H9 (cell line): ENCODE measurements at regions not wholly inside any gene's neighbourhood (a gene's known extent, or its start where the extent isn't known, plus 50 kb on each side); places are given as distances from the start of the nearest gene placed in this dataset.

ENCODE experiments used
- DNase-seq: peaks from one replicate; pipeline ENCODE4 v3.0.0-alpha.2; 2017
- H2AFZ ChIP-seq: one replicate; pipeline ENCODE4 v1.6.1; 2013; ENCODE audit warnings: mild to moderate bottlenecking, low read length, control low read depth, moderate library complexity
- H2AK5ac ChIP-seq: 2 replicates; pipeline ENCODE4 v1.6.1; 2013; ENCODE audit warnings: low read length, control low read depth, mixed read lengths; ENCODE audit not compliant: insufficient read length
- H2BK120ac ChIP-seq: one replicate; pipeline ENCODE4 v1.6.1; 2013; ENCODE audit warnings: low read depth, mild to moderate bottlenecking, low read length, control low read depth, inconsistent platforms; ENCODE audit not compliant: poor library complexity, severe bottlenecking
- H2BK12ac ChIP-seq: 2 replicates; pipeline ENCODE4 v1.6.1; 2013; ENCODE audit warnings: low read length, control low read depth, mixed read lengths, low read depth; ENCODE audit not compliant: insufficient read length
- H2BK15ac ChIP-seq: 2 replicates; pipeline ENCODE4 v1.6.1; 2013; ENCODE audit warnings: low read depth, low read length, control low read depth
- H2BK20ac ChIP-seq: one replicate; pipeline ENCODE4 v1.6.1; 2013; ENCODE audit warnings: low read depth, mild to moderate bottlenecking, low read length, control low read depth, inconsistent platforms; ENCODE audit not compliant: poor library complexity, severe bottlenecking
- H2BK5ac ChIP-seq: 2 replicates; pipeline ENCODE4 v1.6.1; 2013; ENCODE audit warnings: low read length, control low read depth, mixed read lengths; ENCODE audit not compliant: insufficient read length
- H3K14ac ChIP-seq: 2 replicates; pipeline ENCODE4 v1.6.1; 2013; ENCODE audit warnings: low read length, control low read depth; ENCODE audit not compliant: insufficient read depth
- H3K18ac ChIP-seq: 2 replicates; pipeline ENCODE4 v1.6.1; 2013; ENCODE audit warnings: low read depth, mild to moderate bottlenecking, mixed read lengths, low read length, control low read depth; ENCODE audit not compliant: insufficient read length
- H3K23ac ChIP-seq: 2 replicates; pipeline ENCODE4 v1.6.1; 2013; ENCODE audit warnings: low read length, control low read depth, mixed read lengths, low read depth; ENCODE audit not compliant: insufficient read length
- H3K23me2 ChIP-seq: 2 replicates; pipeline ENCODE4 v1.6.1; 2013; ENCODE audit warnings: low read depth, mild to moderate bottlenecking, mixed read lengths, low read length, control low read depth; ENCODE audit not compliant: insufficient read length, poor library complexity, severe bottlenecking
- H3K27ac ChIP-seq: 2 replicates; pipeline ENCODE4 v1.5.1; 2013; ENCODE audit warnings: low read length, control low read depth, mixed read lengths, low read depth; ENCODE audit not compliant: insufficient read length
- H3K27me3 ChIP-seq: 2 replicates; pipeline ENCODE4 v1.6.1; 2013; ENCODE audit warnings: low read length, control low read depth, inconsistent platforms; ENCODE audit not compliant: insufficient read depth
- H3K4ac ChIP-seq: 2 replicates; pipeline ENCODE4 v1.6.1; 2013; ENCODE audit warnings: low read depth, mild to moderate bottlenecking, control low read depth, inconsistent platforms, low read length, moderate library complexity
- H3K4me1 ChIP-seq: 2 replicates; pipeline ENCODE4 v1.6.1; 2013; ENCODE audit warnings: low read length, control low read depth, inconsistent platforms; ENCODE audit not compliant: insufficient read depth
- H3K4me2 ChIP-seq: 2 replicates; pipeline ENCODE4 v1.6.1; 2013; ENCODE audit warnings: low read length, control low read depth, mixed read lengths; ENCODE audit not compliant: insufficient read length, insufficient read depth
- H3K56ac ChIP-seq: 2 replicates; pipeline ENCODE4 v1.6.1; 2013; ENCODE audit warnings: low read depth, mild to moderate bottlenecking, mixed read lengths, low read length, control low read depth; ENCODE audit not compliant: insufficient read length
- H3K79me1 ChIP-seq: 2 replicates; pipeline ENCODE4 v1.6.1; 2013; ENCODE audit warnings: low read depth, mild to moderate bottlenecking, moderate library complexity, low read length, control low read depth, inconsistent platforms; ENCODE audit not compliant: insufficient read depth, poor library complexity, severe bottlenecking
- H3K79me2 ChIP-seq: 2 replicates; pipeline ENCODE4 v1.6.1; 2013; ENCODE audit warnings: low read length, control low read depth, inconsistent platforms; ENCODE audit not compliant: insufficient read depth
- H3K9ac ChIP-seq: 2 replicates; pipeline ENCODE4 v1.6.1; 2013; ENCODE audit warnings: low read length, control low read depth, mixed read lengths; ENCODE audit not compliant: insufficient read length; ENCODE audit errors: extremely low read depth
- H3K9me3 ChIP-seq: one replicate; pipeline ENCODE4 v1.6.1; 2013; ENCODE audit warnings: low read depth, low read length, inconsistent platforms; ENCODE audit not compliant: control insufficient read depth
- H3T11ph ChIP-seq: one replicate; pipeline ENCODE4 v1.6.1; 2013; ENCODE audit warnings: mild to moderate bottlenecking, low read length, control low read depth, inconsistent platforms
- H4K20me1 ChIP-seq: one replicate; pipeline ENCODE4 v1.6.1; 2013; ENCODE audit not compliant: control insufficient read depth, insufficient read length, insufficient read depth
- H4K5ac ChIP-seq: 2 replicates; pipeline ENCODE4 v1.6.1; 2013; ENCODE audit warnings: low read depth, mild to moderate bottlenecking, mixed read lengths, low read length, control low read depth; ENCODE audit not compliant: insufficient read length
- H4K8ac ChIP-seq: replicated peaks from 2 replicates; pipeline ENCODE4 v1.6.1; 2013; ENCODE audit warnings: low read length, control low read depth, mixed read lengths, low read depth; ENCODE audit not compliant: insufficient read length
- H4K91ac ChIP-seq: 2 replicates; pipeline ENCODE4 v1.6.1; 2013; ENCODE audit warnings: low read depth, mild to moderate bottlenecking, moderate library complexity, mixed read lengths, low read length, control low read depth; ENCODE audit not compliant: insufficient read length
- H3K27ac Mint-ChIP-seq, 3 experiments: 2 replicates in 2 of 3; 3 replicates in 1 of 3; pipeline ENCODE4 v1.8.0; 2020 to 2021; ENCODE audit warnings: mixed read lengths in 3 of 3, mild to moderate bottlenecking in 1 of 3, moderate library complexity in 1 of 3
- H3K27me3 Mint-ChIP-seq: 2 replicates; pipeline ENCODE4 v1.8.0; 2021; ENCODE audit warnings: low read depth, mild to moderate bottlenecking, moderate library complexity, mixed read lengths
- H3K36me3 Mint-ChIP-seq, 3 experiments: 2 replicates in 2 of 3; 3 replicates in 1 of 3; pipeline ENCODE4 v1.8.0; 2020 to 2021; ENCODE audit warnings: low read depth in 3 of 3, mixed read lengths in 3 of 3; ENCODE audit not compliant: insufficient read depth in 1 of 3
- H3K4me1 Mint-ChIP-seq, 2 experiments: 2 replicates each; pipeline ENCODE4 v1.8.0; 2020; ENCODE audit warnings: mixed read lengths in 2 of 2
- H3K4me3 Mint-ChIP-seq, 2 experiments: 2 replicates in 1 of 2; 3 replicates in 1 of 2; pipeline ENCODE4 v1.8.0; 2020 to 2021; ENCODE audit warnings: mild to moderate bottlenecking in 2 of 2, mixed read lengths in 2 of 2, moderate library complexity in 1 of 2
- H3K9me3 Mint-ChIP-seq, 2 experiments: 2 replicates in 1 of 2; 3 replicates in 1 of 2; pipeline ENCODE4 v1.8.0; 2020; ENCODE audit warnings: mild to moderate bottlenecking in 2 of 2, mixed read lengths in 2 of 2, moderate library complexity in 1 of 2
- CTCF ChIP-seq: fragments of 200-600 bp; sonication (generic); conservative IDR thresholded peaks from 3 replicates; pipeline ENCODE4 v1.8.0; 2021; ENCODE audit warnings: antibody characterized with exemption, mild to moderate bottlenecking
- WGBS: extraction: QIAGEN DNeasy Blood & Tissue Kit; methylation state at CpG from one replicate; pipeline ENCODE4 v1.1.7; 2013; ENCODE audit warnings: missing lambda C conversion rate, low lambda C conversion rate, mixed read lengths; ENCODE audit not compliant: insufficient read length; ENCODE audit errors: extremely low coverage; 5-methylcytosine and 5-hydroxymethylcytosine counted together

- no peaks in the 10 kb centered on the region for H3K23me2 ChIP-seq
- H2BK20ac ChIP-seq: no peak overlapping the region
- H3K27me3 ChIP-seq: no peaks in the 10 kb centered on the region
- no peak overlapping the region for H4K5ac ChIP-seq
- H3T11ph ChIP-seq: no peak overlapping the region
- H3K4me2 ChIP-seq: no peak overlapping the region
- no peak overlapping the region for H3K23ac ChIP-seq
- no peak for TF ChIP-seq CTCF
- no peak overlapping the region for H2BK5ac ChIP-seq
- Mint-ChIP-seq H3K9me3 (peaks cover 6 to 12% of the 10 kb centered on the region in 2 experiments; a peak in 4 of 5 replicates), H3K27ac (no peak overlapping the region), H3K4me1 (peaks cover 6 to 7% of the 10 kb centered on the region in 2 experiments), H3K36me3 (no peaks in the 10 kb centered on the region; a peak in 1 of 7 replicates), H3K27me3 (peaks cover 7% of the 10 kb centered on the region), H3K4me3 (no peak overlapping the region)
- no CpG with 5 or more reads among the region's 3 CpGs for WGBS
- H2AFZ ChIP-seq: no peak overlapping the region
- no peaks in the 10 kb centered on the region for H3K9me3 ChIP-seq
- H2BK15ac ChIP-seq: no peak overlapping the region
- no peak overlapping the region for H3K18ac ChIP-seq
- H3K9ac ChIP-seq: no peak overlapping the region
- no peak for DNase-seq
- peaks cover 2% of the 10 kb centered on the region for H3K4me1 ChIP-seq
- H4K91ac ChIP-seq: no peak overlapping the region
- H4K8ac ChIP-seq: no peak overlapping the region
- no peak overlapping the region for H3K56ac ChIP-seq
- no peak overlapping the region for H2AK5ac ChIP-seq
- H3K14ac ChIP-seq: no peak overlapping the region
- no peak overlapping the region for H3K27ac ChIP-seq
- no peaks in the 10 kb centered on the region for H3K79me1 ChIP-seq
- H2BK12ac ChIP-seq: no peak overlapping the region
- no peak overlapping the region for H2BK120ac ChIP-seq
- no peaks in the 10 kb centered on the region for H4K20me1 ChIP-seq
- no peaks in the 10 kb centered on the region for H3K79me2 ChIP-seq
- no peak overlapping the region for H3K4ac ChIP-seq
Observed at GRCh38 chr2:175293195-175293594, 111.7 kb upstream of the ATP5MC3 start.
